HFF-Myc (cell line): ENCODE measurements at regions not wholly inside any gene's neighbourhood (a gene's known extent, or its start where the extent isn't known, plus 50 kb on each side); places are given as distances from the start of the nearest gene placed in this dataset.

ENCODE experiments used
- DNase-seq: peaks from one replicate; pipeline ENCODE4 v3.0.0-alpha.2; 2011; ENCODE audit warnings: low read depth; ENCODE audit errors: extremely low read depth
- H3K4me3 ChIP-seq: replicated peaks from 2 replicates; pipeline ENCODE4 v1.5.1; 2011; ENCODE audit warnings: low read depth, mild to moderate bottlenecking, control low read depth, low read length
- TF ChIP-seq, protein P1 (sequence below): IDR thresholded peaks from 2 replicates; pipeline ENCODE4 v1.5.1; 2012; ENCODE audit warnings: mild to moderate bottlenecking, low read depth, low read length, control low read depth; ENCODE audit errors: missing control alignments

DNA sequence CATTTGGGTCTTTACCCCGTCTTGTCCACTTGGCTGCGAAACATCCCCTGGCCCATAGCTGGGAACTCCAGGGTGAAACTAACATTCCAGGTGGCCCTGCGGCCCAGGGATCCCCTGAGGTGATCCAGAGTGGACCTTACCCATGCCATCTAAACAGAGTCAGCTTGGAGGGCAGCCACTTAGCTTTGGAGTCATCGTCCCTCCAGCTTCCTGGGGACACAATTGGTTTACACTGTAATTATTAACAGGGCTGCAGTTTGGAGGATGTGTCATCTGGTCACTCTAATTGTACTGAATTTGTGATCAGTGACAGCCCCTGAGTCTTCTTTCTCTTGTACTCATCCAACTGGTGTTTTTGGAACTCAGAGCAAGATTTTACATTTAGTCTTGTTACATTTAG, 149.9 kb downstream of the ENGASE start:
- no peak overlapping the region for H3K4me3 ChIP-seq
- no peak for DNase-seq
- TF ChIP-seq, protein P1, sequence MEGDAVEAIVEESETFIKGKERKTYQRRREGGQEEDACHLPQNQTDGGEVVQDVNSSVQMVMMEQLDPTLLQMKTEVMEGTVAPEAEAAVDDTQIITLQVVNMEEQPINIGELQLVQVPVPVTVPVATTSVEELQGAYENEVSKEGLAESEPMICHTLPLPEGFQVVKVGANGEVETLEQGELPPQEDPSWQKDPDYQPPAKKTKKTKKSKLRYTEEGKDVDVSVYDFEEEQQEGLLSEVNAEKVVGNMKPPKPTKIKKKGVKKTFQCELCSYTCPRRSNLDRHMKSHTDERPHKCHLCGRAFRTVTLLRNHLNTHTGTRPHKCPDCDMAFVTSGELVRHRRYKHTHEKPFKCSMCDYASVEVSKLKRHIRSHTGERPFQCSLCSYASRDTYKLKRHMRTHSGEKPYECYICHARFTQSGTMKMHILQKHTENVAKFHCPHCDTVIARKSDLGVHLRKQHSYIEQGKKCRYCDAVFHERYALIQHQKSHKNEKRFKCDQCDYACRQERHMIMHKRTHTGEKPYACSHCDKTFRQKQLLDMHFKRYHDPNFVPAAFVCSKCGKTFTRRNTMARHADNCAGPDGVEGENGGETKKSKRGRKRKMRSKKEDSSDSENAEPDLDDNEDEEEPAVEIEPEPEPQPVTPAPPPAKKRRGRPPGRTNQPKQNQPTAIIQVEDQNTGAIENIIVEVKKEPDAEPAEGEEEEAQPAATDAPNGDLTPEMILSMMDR = no peak

DNA sequence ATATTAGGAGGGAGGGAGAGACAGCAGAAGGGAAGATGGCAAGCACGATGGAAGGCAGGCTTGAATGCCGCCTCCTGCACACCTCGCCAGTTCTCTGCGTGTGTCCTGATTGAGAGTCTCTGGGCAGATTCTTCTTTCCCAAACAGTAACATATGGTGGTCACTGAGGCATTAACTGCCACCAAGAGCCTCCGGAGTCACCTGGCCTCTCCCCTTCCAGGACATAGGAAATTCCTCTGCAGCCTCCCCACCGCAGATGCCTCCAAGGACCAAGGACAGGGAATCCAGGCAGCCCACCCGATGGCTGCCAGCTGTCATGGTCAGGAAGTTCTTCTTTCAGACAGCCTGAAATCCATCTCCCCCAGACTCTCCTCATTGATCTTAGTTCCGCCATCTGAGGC, 149.3 kb downstream of the ENGASE start:
- DNase-seq = no peak
- TF ChIP-seq, protein P1 = no peak

DNA sequence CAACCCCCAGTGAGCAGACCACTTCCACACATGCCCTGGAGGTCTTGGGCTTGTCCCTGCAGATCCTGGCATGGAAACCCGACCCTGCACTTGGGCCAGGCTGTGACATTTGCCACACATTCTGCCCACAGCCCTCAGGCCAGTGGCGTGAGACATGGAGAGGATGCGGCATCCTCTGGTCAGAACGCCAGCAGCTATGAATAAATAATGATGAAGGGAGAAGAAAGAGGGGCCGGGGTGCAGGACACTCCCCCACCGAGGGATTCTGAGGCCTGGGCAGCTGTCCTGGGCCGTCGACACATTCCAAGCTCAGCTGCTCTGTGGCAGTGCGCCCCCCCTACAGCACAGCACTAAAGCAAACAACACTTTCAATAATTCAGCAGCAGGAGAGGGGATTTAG, 148.8 kb downstream of the ENGASE start:
- DNase-seq = no peak
- no peak overlapping the region for H3K4me3 ChIP-seq
- TF ChIP-seq, protein P1 = no peak

More for the DNA sequence above, 149.3 kb downstream of the ENGASE start:
- H3K4me3 ChIP-seq = no peak overlapping the region

DNA sequence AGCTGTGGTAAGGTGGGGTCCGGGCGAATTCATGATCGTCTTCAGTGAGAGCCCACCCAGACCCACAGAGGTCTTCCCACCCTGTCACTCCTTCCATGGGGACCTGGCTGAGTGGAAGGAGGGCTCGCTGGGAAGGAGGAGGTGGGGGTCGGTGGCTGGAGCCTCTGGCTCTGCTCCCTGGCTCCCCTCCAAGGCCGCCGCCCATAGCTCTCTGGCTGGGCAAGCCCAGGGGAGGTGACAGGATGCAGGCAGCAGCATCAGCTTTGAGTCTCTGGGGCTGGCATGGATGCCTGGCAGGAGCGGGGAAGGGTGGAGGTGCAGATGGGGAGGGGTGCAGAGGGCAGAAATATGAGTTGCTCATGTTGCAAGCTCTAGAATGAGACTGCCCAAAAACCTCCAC, 147.0 kb downstream of the ENGASE start:
- TF ChIP-seq, protein P1 = no peak
- DNase-seq = no peak
- H3K4me3 ChIP-seq = no peak overlapping the region

DNA sequence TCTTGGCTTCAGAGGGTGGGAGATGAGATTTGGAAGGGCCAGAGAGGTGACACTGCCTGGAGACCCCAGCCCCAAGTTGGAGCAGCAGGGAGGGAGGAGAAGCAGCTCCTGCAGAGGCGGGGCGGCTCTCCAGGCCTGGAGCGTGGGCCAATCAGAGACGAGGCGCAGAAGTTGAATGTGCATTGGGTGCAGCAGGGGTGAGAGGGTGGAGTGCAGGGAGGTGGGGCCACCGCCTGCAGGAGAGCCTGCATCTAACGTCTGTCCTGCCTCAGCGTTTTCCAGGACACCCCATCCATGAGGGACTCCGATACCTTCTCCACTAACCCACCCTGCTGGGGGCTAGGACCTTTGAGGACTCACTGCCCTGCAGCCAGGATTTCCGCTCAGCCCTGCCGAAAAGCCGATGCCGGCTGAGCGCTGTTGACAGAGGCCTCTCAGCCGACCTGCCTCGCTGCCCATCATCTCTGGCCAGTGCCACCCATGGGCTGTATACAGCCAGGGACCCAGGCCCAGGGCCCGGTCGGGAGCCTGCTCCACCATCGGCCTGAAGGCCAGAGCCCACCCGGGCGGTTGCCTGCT, 146.2 kb downstream of the ENGASE start:
- H3K4me3 ChIP-seq = no peak overlapping the region
- TF ChIP-seq, protein P1 = no peak
- DNase-seq = no peak

DNA sequence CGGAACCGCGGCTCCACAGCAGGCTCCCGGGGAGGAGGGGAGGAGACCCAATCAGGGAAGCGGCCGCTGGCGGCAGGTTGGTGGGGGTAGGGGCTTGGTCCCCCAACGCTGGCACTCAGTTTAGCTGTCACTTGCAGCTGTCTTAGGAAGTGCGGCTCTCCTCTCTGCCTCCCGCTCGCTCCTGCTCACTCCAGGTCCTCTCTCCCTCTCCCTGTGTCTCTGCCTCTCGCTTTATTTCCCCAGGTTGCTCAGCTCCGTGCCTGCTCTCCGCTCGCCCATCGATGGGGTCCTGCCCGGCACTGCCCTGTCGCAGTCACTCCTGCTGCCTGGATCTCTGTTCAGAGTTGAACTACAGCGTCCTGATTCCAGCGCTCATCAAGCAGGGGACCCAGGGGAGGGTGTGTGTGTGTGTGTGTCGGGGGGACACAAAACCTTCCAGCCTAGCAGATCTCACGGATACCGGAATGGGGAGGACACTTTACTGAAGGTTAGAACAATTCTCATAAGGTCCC, 145.6 kb downstream of the ENGASE start:
- DNase-seq = no peak
- H3K4me3 ChIP-seq = no peak overlapping the region
- TF ChIP-seq, protein P1 = no peak
